Ecto neural progenitor cell (in vitro differentiated cells): ENCODE measurements at regions not wholly inside any gene's neighbourhood (a gene's known extent, or its start where the extent isn't known, plus 50 kb on each side); places are given as distances from the start of the nearest gene placed in this dataset.
A peak's percentile ranks its signal among the peaks of the same experiment; 100 is the strongest.

Experiments
- DNase-seq: peaks from one replicate; pipeline ENCODE4 v3.0.0-alpha.2; 2018; ENCODE audit warnings: low spot score

GRCh38 chr2:120548627-120549608, 186.8 kb upstream of the GLI2 start:
- DNase-seq = no peak

GRCh38 chr2:120549841-120550240, 185.8 kb upstream of the GLI2 start:
- no peak for DNase-seq

- no peak for DNase-seq
Measured at GRCh38 chr2:120550282-120550681, 185.4 kb upstream of the GLI2 start.

GRCh38 chr2:120550893-120551446, 184.7 kb upstream of the GLI2 start:
- no peak for DNase-seq

GRCh38 chr2:120551522-120551921, 184.1 kb upstream of the GLI2 start:
- DNase-seq = no peak

GRCh38 chr2:120552079-120552478, 183.6 kb upstream of the GLI2 start:
- DNase-seq = no peak

- DNase-seq = peak; percentile 88
Measured at GRCh38 chr2:120552800-120553481, 182.7 kb upstream of the GLI2 start.

- no peak for DNase-seq
Measured at GRCh38 chr2:120554625-120555032, 181.0 kb upstream of the GLI2 start.

- DNase-seq = no peak
Measured at GRCh38 chr2:120555092-120555491, 180.6 kb upstream of the GLI2 start.

GRCh38 chr2:120556911-120557310, 178.8 kb upstream of the GLI2 start:
- no peak for DNase-seq

- DNase-seq = no peak
Measured at GRCh38 chr2:120558847-120559246, 176.8 kb upstream of the GLI2 start.

GRCh38 chr2:120559401-120559800, 176.3 kb upstream of the GLI2 start:
- DNase-seq = no peak

- DNase-seq = no peak
Measured at GRCh38 chr2:120560330-120560729, 175.3 kb upstream of the GLI2 start.

GRCh38 chr2:120561379-120562035, 174.2 kb upstream of the GLI2 start:
- DNase-seq = no peak

GRCh38 chr2:120562218-120563005, 173.3 kb upstream of the GLI2 start:
- DNase-seq = no peak

- no peak for DNase-seq
Measured at GRCh38 chr2:120563616-120564015, 172.1 kb upstream of the GLI2 start.

GRCh38 chr2:120564213-120565094, 171.2 kb upstream of the GLI2 start:
- no peak for DNase-seq

GRCh38 chr2:120565095-120565460, 170.6 kb upstream of the GLI2 start:
- DNase-seq = no peak

GRCh38 chr2:120565929-120566328, 169.7 kb upstream of the GLI2 start:
- no peak for DNase-seq

- no peak for DNase-seq
Measured at GRCh38 chr2:120566331-120567035, 169.2 kb upstream of the GLI2 start.
